Common myeloid progenitor, CD34-positive (primary cell): ENCODE measurements at regions not wholly inside any gene's neighbourhood (a gene's known extent, or its start where the extent isn't known, plus 50 kb on each side); places are given as distances from the start of the nearest gene placed in this dataset.
A peak's percentile ranks its signal among the peaks of the same experiment; 100 is the strongest.

Experiments used
- CTCF ChIA-PET: fragments of 350-600 bp; sonication (Branson Sonifier 250); formaldehyde crosslinking; loops from one replicate; lab custom pipeline; 2021; ENCODE audit warnings: antibody characterized with exemption; lab: Charles Lee
- POLR2A ChIA-PET: fragments of 350-600 bp; sonication (Branson Sonifier 250); formaldehyde crosslinking; loops from one replicate; lab custom pipeline; 2021; ENCODE audit warnings: antibody characterized with exemption; lab: Charles Lee
- DNase-seq, 3 donors: peaks; one replicate each; pipeline versions ENCODE4 v3.0.0 to v3.0.0-alpha.2; 2013
- H3K27ac ChIP-seq, 2 experiments: 1 replicate in 1 of 2; 2 replicates in 1 of 2; pipeline ENCODE4 v1.7.0; 2013; ENCODE audit warnings: inconsistent platforms in 2 of 2, low read length in 2 of 2, mild to moderate bottlenecking in 2 of 2, low read depth in 1 of 2, moderate library complexity in 1 of 2; ENCODE audit not compliant: severe bottlenecking in 2 of 2, insufficient read depth in 1 of 2, poor library complexity in 1 of 2
- H3K27me3 ChIP-seq, 5 experiments: replicated peaks in 2 of 5; 1 replicate in 3 of 5; 2 replicates in 2 of 5; pipeline versions ENCODE4 v1.6.1 to v1.7.0; 2013; ENCODE audit warnings: low read length in 4 of 5, mild to moderate bottlenecking in 2 of 5, moderate library complexity in 2 of 5, inconsistent platforms in 1 of 5; ENCODE audit not compliant: insufficient read depth in 5 of 5, control insufficient read depth in 4 of 5
- H3K36me3 ChIP-seq, 4 experiments: 1 replicate in 2 of 4; 2 replicates in 2 of 4; pipeline versions ENCODE4 v1.6.1 to v1.7.0; 2013; ENCODE audit warnings: low read length in 3 of 4, control low read depth in 1 of 4, mild to moderate bottlenecking in 1 of 4; ENCODE audit not compliant: control insufficient read depth in 4 of 4, insufficient read depth in 4 of 4
- H3K4me1 ChIP-seq, 4 experiments: 1 replicate in 3 of 4; 2 replicates in 1 of 4; pipeline versions ENCODE4 v1.6.1 to v1.7.1; 2013; ENCODE audit warnings: low read length in 3 of 4, mild to moderate bottlenecking in 3 of 4, control low read depth in 1 of 4, inconsistent platforms in 1 of 4, moderate library complexity in 1 of 4; ENCODE audit not compliant: control insufficient read depth in 4 of 4, insufficient read depth in 4 of 4; ENCODE audit errors: control extremely low read depth in 1 of 4
- H3K4me3 ChIP-seq, 7 experiments: 1 replicate in 4 of 7; 2 replicates in 3 of 7; pipeline versions ENCODE4 v1.5.1 to v1.7.0; 2013; ENCODE audit warnings: mild to moderate bottlenecking in 7 of 7, low read length in 6 of 7, moderate library complexity in 6 of 7, inconsistent platforms in 2 of 7, low read depth in 2 of 7, control low read depth in 1 of 7; ENCODE audit not compliant: insufficient read depth in 4 of 7, control insufficient read depth in 1 of 7; ENCODE audit errors: extremely low read depth in 1 of 7
- H3K9me3 ChIP-seq, 5 experiments: 1 replicate in 4 of 5; 2 replicates in 1 of 5; pipeline versions ENCODE4 v1.6.1 to v1.7.1; 2013; ENCODE audit warnings: low read length in 4 of 5, mild to moderate bottlenecking in 2 of 5, inconsistent platforms in 1 of 5, low read depth in 1 of 5, moderate library complexity in 1 of 5; ENCODE audit not compliant: control insufficient read depth in 4 of 5, insufficient read depth in 2 of 5; ENCODE audit errors: control extremely low read depth in 1 of 5
- WGBS: methylation state at CpG from one replicate; pipeline ENCODE4 v1.1.5; 2013; ENCODE audit not compliant: insufficient coverage; 5-methylcytosine and 5-hydroxymethylcytosine counted together

GRCh38 chr7:93830141-93830925 lies 60.2 kb downstream of the TFPI2 start:
- H3K36me3 ChIP-seq, result no peaks in the 10 kb centered on the region
- no peaks in the 10 kb centered on the region for H3K9me3 ChIP-seq
- H3K27me3 ChIP-seq, result peaks cover 0 to 20% (median 11%) of the 10 kb centered on the region in 5 experiments
- no peaks in the 10 kb centered on the region for H3K4me1 ChIP-seq
- DNase-seq, result no peak
- ChIA-PET POLR2A (no interaction called here), CTCF (no interaction called here)
- H3K27ac ChIP-seq, result no peak overlapping the region
- no peak overlapping the region for H3K4me3 ChIP-seq
- 88% methylated on average over 1 of the region's 1 CpG for WGBS

- Histone ChIP-seq H3K36me3 (no peaks in the 10 kb centered on the region), H3K4me1 (no peaks in the 10 kb centered on the region), H3K4me3 (no peak overlapping the region), H3K9me3 (no peaks in the 10 kb centered on the region), H3K27ac (no peak overlapping the region), H3K27me3 (peaks cover 0 to 14% (median 9%) of the 10 kb centered on the region in 5 experiments)
- no peak for DNase-seq
- ChIA-PET CTCF (no interaction called here), POLR2A (no interaction called here)
- WGBS, result 100% methylated on average over 1 of the region's 5 CpGs
These were observed 62.3 kb downstream of the TFPI2 start for GRCh38 chr7:93828260-93828659.

- Histone ChIP-seq H3K27ac (no peak overlapping the region), H3K27me3 (peaks cover 0 to 7% (median 4%) of the 10 kb centered on the region in 5 experiments), H3K4me1 (no peaks in the 10 kb centered on the region), H3K9me3 (no peaks in the 10 kb centered on the region), H3K36me3 (no peaks in the 10 kb centered on the region), H3K4me3 (no peak overlapping the region)
- POLR2A ChIA-PET, result no interaction called here
- DNase-seq, result no peak
- WGBS, result 100% methylated on average over 1 of the region's 1 CpG
- CTCF ChIA-PET, result no interaction called here
These were observed 66.9 kb downstream of the TFPI2 start for GRCh38 chr7:93823621-93824020.

- ChIA-PET CTCF (no interaction called here), POLR2A (no interaction called here)
- Histone ChIP-seq H3K27ac (no peak overlapping the region), H3K9me3 (no peaks in the 10 kb centered on the region), H3K36me3 (no peaks in the 10 kb centered on the region), H3K27me3 (peaks cover 0 to 5% (median 2%) of the 10 kb centered on the region in 5 experiments), H3K4me3 (no peak overlapping the region), H3K4me1 (no peaks in the 10 kb centered on the region)
- DNase-seq, result no peak
- WGBS, result no CpG with 5 or more reads among the region's 1 CpG
These were observed 69.1 kb downstream of the TFPI2 start for GRCh38 chr7:93821463-93821862.

- no peaks in the 10 kb centered on the region for H3K4me1 ChIP-seq
- no peak overlapping the region for H3K27ac ChIP-seq
- peaks cover 0 to 2% (median 0%) of the 10 kb centered on the region in 5 experiments for H3K27me3 ChIP-seq
- peak in 1 of 3 donors; percentile 2 for DNase-seq
- WGBS, result 100% methylated on average over 1 of the region's 7 CpGs
- no peaks in the 10 kb centered on the region for H3K9me3 ChIP-seq
- CTCF ChIA-PET, result no interaction called here
- no peaks in the 10 kb centered on the region for H3K36me3 ChIP-seq
- POLR2A ChIA-PET, result no interaction called here
- H3K4me3 ChIP-seq, result no peak overlapping the region
These were observed 70.9 kb downstream of the TFPI2 start for GRCh38 chr7:93819699-93820098.

- no peak for DNase-seq
- ChIA-PET POLR2A (interaction anchor here (0.6 kb wide), 1 partner anchor 277 kb away, joined by 3 read pairs; no protein-coding TSS in a partner anchor), CTCF (interaction anchor here (0.7 kb wide), 1 partner anchor 1801 kb away, joined by 3 read pairs; no protein-coding TSS in a partner anchor)
- peaks cover 0 to 1% (median 0%) of the 10 kb centered on the region in 5 experiments for H3K9me3 ChIP-seq
- H3K36me3 ChIP-seq, result no peaks in the 10 kb centered on the region
- no peak overlapping the region for H3K4me3 ChIP-seq
- H3K4me1 ChIP-seq, result no peaks in the 10 kb centered on the region
- WGBS, result no CpG with 5 or more reads among the region's 1 CpG
- H3K27ac ChIP-seq, result no peak overlapping the region
- H3K27me3 ChIP-seq, result peaks cover 0 to 4% (median 0%) of the 10 kb centered on the region in 5 experiments
These were observed 73.0 kb downstream of the TFPI2 start for GRCh38 chr7:93817526-93817925.

- H3K4me1 ChIP-seq, result no peaks in the 10 kb centered on the region
- no peaks in the 10 kb centered on the region for H3K36me3 ChIP-seq
- DNase-seq, result no peak
- no peak overlapping the region for H3K4me3 ChIP-seq
- CTCF ChIA-PET, result interaction anchor here (0.7 kb wide), 1 partner anchor 1802 kb away, joined by 3 read pairs; no protein-coding TSS in a partner anchor
- H3K9me3 ChIP-seq, result peaks cover 0 to 1% (median 0%) of the 10 kb centered on the region in 5 experiments
- POLR2A ChIA-PET, result interaction anchor here (0.6 kb wide), 1 partner anchor 278 kb away, joined by 3 read pairs; no protein-coding TSS in a partner anchor
- no peak overlapping the region for H3K27ac ChIP-seq
- H3K27me3 ChIP-seq, result peaks cover 0 to 4% (median 0%) of the 10 kb centered on the region in 5 experiments
These were observed 73.5 kb downstream of the TFPI2 start for GRCh38 chr7:93817004-93817403.
